B cell (primary cell): ENCODE measurements at regions not wholly inside any gene's neighbourhood (a gene's known extent, or its start where the extent isn't known, plus 50 kb on each side); places are given as distances from the start of the nearest gene placed in this dataset.
"Not testable (repeated sequence)": the region's sequence is repeated elsewhere in the genome, so short reads cannot be mapped to it uniquely, and the experiment has no call there.

Experiments used
- CTCF ChIP-seq: fragments of 200-600 bp; IDR thresholded peaks from one replicate; pipeline ENCODE4 v1.8.0; 2022; ENCODE audit warnings: antibody characterized with exemption, mild to moderate bottlenecking
- EZH2 ChIP-seq: IDR thresholded peaks from 2 replicates; pipeline ENCODE4 v1.6.1; 2012; ENCODE audit warnings: borderline replicate concordance, low read depth, mild to moderate bottlenecking, moderate library complexity, low read length; ENCODE audit not compliant: insufficient read depth, poor library complexity, severe bottlenecking

DNA sequence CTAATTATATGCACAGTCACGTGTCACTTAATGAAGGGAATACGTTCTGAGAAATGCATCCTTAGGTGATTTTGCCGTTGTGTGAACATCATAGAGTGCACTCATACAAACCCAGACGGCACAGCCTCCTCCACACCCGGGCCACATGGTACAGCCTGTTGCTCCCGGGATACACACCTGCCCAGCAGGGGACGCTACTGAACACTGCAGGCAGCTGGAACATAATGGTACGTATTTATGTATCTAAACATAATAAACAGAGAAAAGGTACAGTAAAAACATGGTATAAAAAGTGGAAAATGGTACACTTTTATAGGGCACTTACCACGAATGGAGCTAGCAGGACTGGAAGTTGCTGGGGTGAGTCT is 752.3 kb upstream of the TPTE start:
- not testable (repeated sequence) for TF ChIP-seq CTCF, EZH2
